ENCODE measurements at regions not wholly inside any gene's neighbourhood (a gene's known extent, or its start where the extent isn't known, plus 50 kb on each side); places are given as distances from the start of the nearest gene placed in this dataset.
"Not testable (repeated sequence)": the region's sequence is repeated elsewhere in the genome, so short reads cannot be mapped to it uniquely, and the experiment has no call there.

- DNase-seq, result no peak
Measured at GRCh38 chr7:109835577-109835976, 1255.3 kb upstream of the LRRN3 start.

- no peak for DNase-seq
Measured at GRCh38 chr7:109836016-109836415, 1254.9 kb upstream of the LRRN3 start.

GRCh38 chr7:109842386-109842785 is 1248.5 kb upstream of the LRRN3 start:
- DNase-seq, result no peak

- DNase-seq, result no peak
Measured at GRCh38 chr7:109844362-109844761, 1246.6 kb upstream of the LRRN3 start.

GRCh38 chr7:109864230-109864629 is 1226.7 kb upstream of the LRRN3 start:
- DNase-seq, result no peak

GRCh38 chr7:109868215-109868860 is 1222.6 kb upstream of the LRRN3 start:
- DNase-seq, result no peak

GRCh38 chr7:109873296-109873695 is 1217.6 kb upstream of the LRRN3 start:
- DNase-seq, result no peak

- DNase-seq, result no peak
Measured at GRCh38 chr7:109879287-109879828, 1211.6 kb upstream of the LRRN3 start.

- DNase-seq, result no peak
Measured at GRCh38 chr7:109890622-109891021, 1200.3 kb upstream of the LRRN3 start.

GRCh38 chr7:109893231-109893630 is 1197.7 kb upstream of the LRRN3 start:
- DNase-seq, result no peak

GRCh38 chr7:109895536-109895935 is 1195.4 kb upstream of the LRRN3 start:
- no peak for DNase-seq

GRCh38 chr7:109901926-109902325 is 1189.0 kb upstream of the LRRN3 start:
- no peak for DNase-seq

GRCh38 chr7:109905368-109906065 is 1185.4 kb upstream of the LRRN3 start:
- not testable (repeated sequence) for DNase-seq

- no peak for DNase-seq
Measured at GRCh38 chr7:109915670-109916069, 1175.3 kb upstream of the LRRN3 start.

- no peak for DNase-seq
Measured at GRCh38 chr7:109926738-109927137, 1164.2 kb upstream of the LRRN3 start.

- no peak for DNase-seq
Measured at GRCh38 chr7:109930049-109930448, 1160.9 kb upstream of the LRRN3 start.

- no peak for DNase-seq
Measured at GRCh38 chr7:109939207-109939606, 1151.7 kb upstream of the LRRN3 start.

- no peak for DNase-seq
Measured at GRCh38 chr7:109945820-109946518, 1145.0 kb upstream of the LRRN3 start.

GRCh38 chr7:109950256-109950655 is 1140.7 kb upstream of the LRRN3 start:
- no peak for DNase-seq

- no peak for DNase-seq
Measured at GRCh38 chr7:109950821-109951564, 1139.9 kb upstream of the LRRN3 start.

- DNase-seq, result no peak
Measured at GRCh38 chr7:109951565-109951928, 1139.4 kb upstream of the LRRN3 start.

- DNase-seq, result no peak
Measured at GRCh38 chr7:109955986-109956385, 1134.9 kb upstream of the LRRN3 start.

GRCh38 chr7:109956916-109957315 is 1134.0 kb upstream of the LRRN3 start:
- DNase-seq, result no peak
